MG63 (cell line): ENCODE measurements at regions not wholly inside any gene's neighbourhood (a gene's known extent, or its start where the extent isn't known, plus 50 kb on each side); places are given as distances from the start of the nearest gene placed in this dataset.

Experiments
- DNase-seq: peaks from one replicate; pipeline ENCODE4 v3.0.0-alpha.2; 2020
- H3K27me3 ChIP-seq: fragments of 250-450 bp; sonication (Bioruptor Pico); 2 replicates; pipeline ENCODE4 v1.5.1; 2020; ENCODE audit warnings: mild to moderate bottlenecking, moderate library complexity
- H3K36me3 ChIP-seq: fragments of 250-450 bp; sonication (Bioruptor Pico); 2 replicates; pipeline ENCODE4 v1.5.1; 2020; ENCODE audit warnings: mild to moderate bottlenecking, moderate library complexity
- H3K4me3 ChIP-seq: fragments of 250-450 bp; sonication (Bioruptor Pico); 2 replicates; pipeline ENCODE4 v1.5.1; 2020; ENCODE audit warnings: mild to moderate bottlenecking, moderate library complexity
- H3K9me3 ChIP-seq: fragments of 250-450 bp; sonication (Bioruptor Pico); 2 replicates; pipeline ENCODE4 v1.5.1; 2020; ENCODE audit warnings: mild to moderate bottlenecking, moderate library complexity

- no peaks in the 10 kb centered on the region for H3K36me3 ChIP-seq
- no peak for DNase-seq
Observed at GRCh38 chr7:116445447-116446211, 53.9 kb upstream of the CAV2 start.

GRCh38 chr7:116446212-116446855, 53.2 kb upstream of the CAV2 start:
- Histone ChIP-seq H3K9me3 (no peaks in the 10 kb centered on the region), H3K27me3 (no peaks in the 10 kb centered on the region), H3K4me3 (no peak overlapping the region), H3K36me3 (no peaks in the 10 kb centered on the region)
- no peak for DNase-seq

More at GRCh38 chr7:116445447-116446211, 53.9 kb upstream of the CAV2 start:
- no peaks in the 10 kb centered on the region for H3K27me3 ChIP-seq
- no peak overlapping the region for H3K4me3 ChIP-seq
- H3K9me3 ChIP-seq: no peaks in the 10 kb centered on the region

GRCh38 chr7:116447436-116447835, 52.1 kb upstream of the CAV2 start:
- DNase-seq: no peak
- Histone ChIP-seq H3K9me3 (no peaks in the 10 kb centered on the region), H3K36me3 (no peaks in the 10 kb centered on the region)

GRCh38 chr7:116447966-116448839, 51.3 kb upstream of the CAV2 start:
- H3K36me3 ChIP-seq: no peaks in the 10 kb centered on the region
- H3K9me3 ChIP-seq: no peaks in the 10 kb centered on the region
- DNase-seq: peak; percentile 61
- no peaks in the 10 kb centered on the region for H3K27me3 ChIP-seq
- H3K4me3 ChIP-seq: no peak overlapping the region

More at GRCh38 chr7:116447436-116447835, 52.1 kb upstream of the CAV2 start:
- Histone ChIP-seq H3K27me3 (no peaks in the 10 kb centered on the region), H3K4me3 (no peak overlapping the region)

GRCh38 chr7:116449441-116449840, 50.1 kb upstream of the CAV2 start:
- Histone ChIP-seq H3K4me3 (no peak overlapping the region), H3K36me3 (no peaks in the 10 kb centered on the region), H3K27me3 (no peaks in the 10 kb centered on the region), H3K9me3 (no peaks in the 10 kb centered on the region)
- no peak for DNase-seq
